Stimulated activated CD4-positive, alpha-beta T cell treated with anti-CD3 and anti-CD28 coated beads, Interleukin-4, amount 100 ng/mL, for 4 hours (primary cell): ENCODE measurements at regions not wholly inside any gene's neighbourhood (a gene's known extent, or its start where the extent isn't known, plus 50 kb on each side); places are given as distances from the start of the nearest gene placed in this dataset.
"Not testable (repeated sequence)": the region's sequence is repeated elsewhere in the genome, so short reads cannot be mapped to it uniquely, and the experiment has no call there.

Source experiments
- DNase-seq, 2 experiments: peaks; one replicate each; pipeline ENCODE4 v3.0.0-alpha.2; 2020

DNA sequence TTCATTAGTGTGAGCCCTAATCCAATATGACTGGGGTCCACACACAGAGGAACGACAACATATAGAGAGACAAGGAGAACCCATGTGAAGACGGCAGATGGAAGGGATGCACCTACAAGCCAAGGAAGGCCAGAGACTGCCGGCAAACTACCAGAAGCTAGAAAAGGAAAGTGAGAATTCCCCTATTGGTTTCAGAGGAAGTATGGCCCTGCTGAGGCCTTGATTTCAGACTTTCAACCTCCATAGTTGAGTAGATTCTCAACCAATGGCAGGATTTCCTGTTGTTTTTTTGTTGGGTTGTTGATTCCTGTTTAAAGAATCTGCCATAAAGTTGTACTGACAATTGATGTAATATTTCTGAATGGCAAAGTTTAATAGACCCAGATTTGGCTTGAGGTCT lies 241.5 kb downstream of the SATB2 start:
- DNase-seq = no peak

DNA sequence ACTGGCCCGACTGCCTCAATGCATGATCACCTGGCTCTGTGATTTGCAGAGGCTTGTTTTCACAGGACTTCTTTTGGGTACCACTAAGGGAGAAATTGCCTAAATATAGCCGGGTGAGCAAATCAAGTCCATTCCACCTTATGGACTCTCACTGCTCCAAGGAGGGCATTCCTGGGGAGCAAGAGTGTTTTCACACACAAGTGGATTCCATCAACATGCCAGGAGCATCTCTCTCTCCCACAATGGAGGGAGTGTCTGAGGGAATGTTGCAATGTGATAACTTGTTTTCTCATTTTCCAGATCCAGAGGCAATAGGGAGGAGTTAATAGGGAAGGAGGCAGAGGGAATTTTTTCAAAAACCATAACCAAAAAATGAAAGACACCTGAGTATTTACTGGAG lies 250.7 kb downstream of the SATB2 start:
- DNase-seq = no peak

DNA sequence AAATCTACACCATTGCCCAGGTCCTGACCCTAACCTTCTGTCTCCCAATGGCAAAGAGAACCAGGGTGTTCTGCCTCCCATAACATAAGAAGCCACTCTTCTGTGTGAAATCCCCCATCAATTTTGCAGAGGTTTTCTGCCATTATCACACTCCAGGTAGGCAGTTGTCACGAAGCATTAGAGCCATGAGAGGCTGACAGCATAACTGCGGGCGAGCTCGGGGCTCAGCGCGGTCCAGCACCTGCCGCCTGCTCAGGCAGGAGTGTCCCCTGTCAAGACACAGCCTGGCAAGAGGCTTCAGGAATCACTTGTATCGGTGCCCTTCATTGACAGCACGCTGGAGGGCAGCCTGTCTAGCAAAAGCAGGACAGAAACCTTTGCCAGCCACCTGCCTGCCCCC lies 251.2 kb downstream of the SATB2 start:
- DNase-seq = no peak

DNA sequence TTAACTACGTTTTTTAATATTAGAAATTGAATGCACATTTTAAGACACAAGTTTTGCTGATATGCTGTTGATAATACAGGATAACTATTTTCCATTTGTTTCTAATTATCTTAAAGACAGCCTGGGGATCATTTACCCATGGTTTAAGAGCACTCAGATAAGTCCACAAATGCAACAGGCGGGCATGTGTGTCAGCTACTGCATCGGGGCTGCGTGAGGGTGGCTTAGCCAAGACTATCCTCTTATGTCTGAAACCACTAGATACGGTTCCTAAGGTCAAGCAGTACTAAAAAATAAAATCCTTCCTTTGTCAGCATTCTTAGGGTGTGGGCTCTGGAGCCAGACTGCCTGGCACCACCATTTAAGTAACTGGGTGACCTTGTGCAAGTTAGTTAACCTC lies 254.8 kb downstream of the SATB2 start:
- no peak for DNase-seq

DNA sequence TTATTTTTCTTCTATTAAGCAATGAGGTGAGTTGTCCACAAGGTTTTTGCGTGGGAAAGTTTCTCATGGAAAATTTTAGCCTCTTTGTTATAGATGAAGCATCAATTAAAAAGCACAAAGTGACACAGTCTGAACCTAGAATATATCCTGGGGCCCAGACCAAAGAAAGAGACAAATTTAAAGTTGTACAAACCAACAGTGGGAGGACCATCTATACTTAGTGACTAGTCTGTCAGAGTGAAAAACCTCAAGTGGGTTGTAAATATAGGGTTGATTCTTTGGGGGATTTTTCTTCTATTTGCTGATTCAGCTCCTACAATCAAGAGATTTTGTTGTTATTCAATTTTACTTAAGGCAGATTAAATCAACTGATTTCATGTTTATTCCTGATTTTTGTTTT lies 256.2 kb downstream of the SATB2 start:
- no peak for DNase-seq

DNA sequence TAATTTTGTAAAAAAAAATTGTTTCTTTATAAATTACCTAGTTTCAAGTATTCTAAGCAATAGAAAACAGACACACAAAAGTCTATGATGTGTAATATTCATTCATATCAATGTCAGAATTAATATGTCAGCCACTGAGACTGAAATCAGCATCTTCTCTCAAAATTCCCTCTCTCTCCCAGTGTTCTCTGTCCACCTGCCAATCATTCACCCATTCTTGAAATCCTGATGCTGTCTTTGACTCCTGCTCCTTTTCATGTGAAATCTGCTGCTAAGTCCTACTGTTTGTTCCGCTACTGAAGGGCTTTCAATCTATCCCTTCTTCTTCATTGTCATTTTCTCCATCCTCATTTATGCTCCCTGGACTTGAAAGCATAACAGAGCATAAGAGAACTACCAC lies 257.9 kb downstream of the SATB2 start:
- DNase-seq = no peak

DNA sequence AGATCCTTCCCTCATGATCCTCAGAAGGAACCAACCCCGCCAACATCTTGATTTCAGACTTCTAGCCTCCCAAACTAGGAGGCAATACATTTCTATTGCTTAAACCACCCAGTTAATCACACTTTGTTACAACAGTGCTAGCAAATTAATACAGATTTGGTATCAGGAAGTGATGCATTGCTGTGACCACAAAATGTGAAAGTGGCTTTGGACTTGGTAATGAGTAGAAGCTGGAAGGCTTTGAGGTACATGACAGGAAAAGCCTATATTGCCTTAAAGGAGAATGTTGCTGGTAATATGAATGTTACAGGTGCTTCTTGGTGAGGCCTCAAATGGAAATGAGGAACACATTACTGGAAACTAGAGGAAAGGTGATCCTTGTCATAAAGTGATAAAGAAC lies 260.3 kb downstream of the SATB2 start:
- DNase-seq = no peak

DNA sequence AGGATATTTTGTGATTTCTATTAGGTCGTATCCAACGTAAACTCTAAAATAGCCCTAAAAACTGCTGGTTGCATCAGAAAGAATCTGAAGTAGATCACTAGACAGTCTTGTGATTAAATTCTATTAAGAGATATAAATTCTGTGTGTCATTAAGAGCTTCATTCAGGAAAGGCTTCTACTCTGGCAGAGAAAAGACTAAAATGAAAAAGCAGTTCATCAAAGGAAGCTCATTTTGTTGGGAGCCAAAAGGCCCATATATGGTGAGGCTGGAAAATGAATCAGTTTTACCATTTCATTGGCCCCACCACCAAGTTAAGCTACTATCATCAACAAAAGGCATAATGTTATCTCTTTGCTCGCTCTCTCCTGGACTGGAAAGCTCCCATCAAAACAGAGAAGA lies 261.1 kb downstream of the SATB2 start:
- DNase-seq = no peak

DNA sequence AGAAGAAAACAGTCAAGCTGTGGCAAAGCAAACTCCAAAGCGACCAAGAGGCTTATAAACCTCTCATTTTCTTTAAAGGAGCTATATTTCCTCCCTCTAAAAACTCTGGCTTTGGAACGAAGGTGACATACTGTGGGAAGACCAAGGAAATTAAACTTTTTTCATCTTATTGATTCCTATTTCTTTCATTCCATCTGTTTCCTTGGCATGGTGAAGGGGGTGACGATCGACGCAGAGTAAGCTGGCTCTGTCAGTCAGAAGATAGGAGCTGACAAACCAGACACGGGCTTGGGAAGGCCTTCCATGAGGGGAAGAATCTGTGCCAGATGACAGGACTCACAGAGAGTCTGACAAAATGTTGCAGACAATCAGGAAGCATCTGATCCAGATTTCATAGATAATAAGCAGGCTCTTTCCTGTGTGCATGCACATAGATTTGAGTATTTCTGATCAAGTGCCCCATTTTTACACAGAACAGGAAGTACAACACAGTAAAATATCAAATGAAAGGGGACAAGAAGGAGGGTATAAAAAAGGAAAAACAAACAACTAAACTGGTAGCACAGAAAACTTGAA lies 261.7 kb downstream of the SATB2 start:
- DNase-seq = no peak

DNA sequence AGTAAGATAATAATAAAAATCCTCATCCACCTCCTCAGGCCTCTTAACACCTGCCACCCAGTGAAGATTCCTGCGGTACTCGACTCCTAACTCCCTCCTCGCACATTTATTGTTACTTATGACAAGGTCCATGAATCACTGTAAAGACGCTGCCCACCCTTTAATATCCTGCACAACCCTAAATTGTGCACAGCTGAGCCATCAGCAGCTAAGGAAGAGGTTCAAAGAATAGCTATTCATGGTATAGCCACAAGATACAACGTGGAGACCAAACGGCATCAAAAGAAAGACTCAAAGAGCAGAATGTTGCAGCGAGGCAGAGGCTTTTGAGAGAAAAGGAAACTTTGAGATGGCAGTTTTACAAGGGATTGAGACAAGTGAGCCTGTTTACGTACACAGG lies 266.3 kb downstream of the SATB2 start:
- no peak for DNase-seq

DNA sequence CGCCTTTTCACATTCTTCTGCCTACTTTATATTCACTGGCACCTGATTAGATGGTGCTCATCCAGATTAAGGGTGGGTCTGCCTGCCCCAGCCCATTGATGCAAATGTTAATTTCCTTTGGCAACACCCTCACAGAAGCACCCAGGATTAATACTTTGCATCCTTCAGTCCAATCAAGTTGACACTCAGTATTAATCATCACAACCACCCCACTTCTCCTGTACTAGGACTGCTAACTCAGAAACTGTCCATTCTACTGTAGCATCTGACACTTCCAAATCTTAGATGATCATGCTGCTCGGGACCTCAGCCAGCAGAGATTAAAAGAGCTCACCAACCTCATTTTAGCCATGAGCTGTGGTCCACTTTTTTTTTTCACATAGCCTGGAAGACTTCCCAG lies 268.5 kb downstream of the SATB2 start:
- DNase-seq = no peak

DNA sequence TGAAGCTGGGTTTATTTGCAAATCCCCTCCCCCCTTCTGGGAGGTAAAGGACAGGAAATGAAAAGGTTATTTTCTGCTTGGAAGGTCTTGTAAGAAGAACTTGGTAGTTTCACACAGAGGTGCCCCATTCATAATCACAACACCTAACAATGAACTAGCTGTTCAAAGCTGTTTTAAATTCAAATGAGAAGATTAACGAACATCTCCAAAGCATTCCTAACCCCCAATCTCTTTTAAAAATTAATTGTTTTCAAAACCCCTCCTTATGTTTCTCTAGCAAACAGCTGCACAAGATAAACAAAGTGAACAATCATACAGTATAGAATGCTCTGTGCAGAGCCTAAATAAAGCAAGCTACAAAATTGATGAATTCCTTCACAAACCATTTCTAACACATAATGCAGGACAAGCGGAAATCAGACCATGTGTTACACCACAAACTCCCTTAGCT lies 271.4 kb downstream of the SATB2 start:
- DNase-seq = no peak

DNA sequence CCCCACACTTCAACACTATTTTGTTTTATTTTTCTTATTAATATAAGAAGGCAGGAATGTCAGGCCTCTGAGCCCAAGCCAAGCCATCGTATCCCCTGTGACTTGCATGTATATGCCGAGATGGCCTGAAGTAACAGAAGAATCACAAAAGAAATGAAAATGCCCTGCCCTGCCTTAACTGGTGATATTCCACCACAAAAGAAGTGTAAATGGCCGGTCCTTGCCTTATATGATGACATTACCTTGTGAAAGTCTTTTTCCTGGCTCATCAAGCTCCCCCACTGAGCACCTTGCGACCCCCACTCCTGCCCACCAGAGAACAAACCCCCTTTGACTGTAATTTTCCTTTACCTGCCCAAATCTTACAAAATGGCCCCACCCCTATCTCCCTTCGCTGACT lies 272.6 kb downstream of the SATB2 start:
- not testable (repeated sequence) for DNase-seq

DNA sequence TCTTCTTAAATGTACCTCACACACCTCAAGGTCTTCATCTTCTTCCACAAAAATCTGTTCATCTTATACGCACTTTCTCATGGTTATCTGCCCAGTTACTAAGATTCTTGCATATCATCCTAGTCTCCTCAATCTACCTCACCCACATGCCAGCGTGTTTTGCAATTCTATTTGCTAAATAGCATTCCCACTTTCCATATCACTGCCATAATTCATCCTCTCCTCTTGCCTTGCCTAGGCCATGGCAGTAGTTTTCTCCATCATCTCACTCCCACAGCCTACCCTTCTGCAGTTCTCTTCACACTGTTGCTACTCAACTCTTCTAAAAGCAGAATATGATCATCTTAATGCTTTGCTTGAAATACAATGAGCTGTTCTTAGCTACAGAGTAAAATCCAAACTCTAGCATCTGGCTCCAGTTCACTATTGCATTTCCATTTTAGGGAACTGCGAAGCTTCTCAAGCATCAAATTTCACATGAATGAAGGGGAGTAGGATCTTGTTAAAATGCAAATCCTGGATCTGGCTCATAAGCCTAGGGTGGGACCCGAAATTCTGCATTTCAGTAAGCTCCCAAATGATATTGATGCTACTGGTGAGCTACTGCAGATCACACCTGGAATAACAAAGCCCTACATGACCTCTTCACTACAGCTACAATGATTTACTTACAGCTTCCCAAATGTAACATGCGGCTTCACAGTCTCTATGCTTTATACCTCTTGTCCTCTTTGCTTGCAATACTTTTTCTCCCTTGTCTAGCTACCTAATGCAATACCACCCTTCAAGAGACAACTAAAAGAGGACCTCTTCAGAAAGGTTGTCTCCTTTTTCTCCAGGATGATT lies 293.9 kb downstream of the SATB2 start:
- no peak for DNase-seq

DNA sequence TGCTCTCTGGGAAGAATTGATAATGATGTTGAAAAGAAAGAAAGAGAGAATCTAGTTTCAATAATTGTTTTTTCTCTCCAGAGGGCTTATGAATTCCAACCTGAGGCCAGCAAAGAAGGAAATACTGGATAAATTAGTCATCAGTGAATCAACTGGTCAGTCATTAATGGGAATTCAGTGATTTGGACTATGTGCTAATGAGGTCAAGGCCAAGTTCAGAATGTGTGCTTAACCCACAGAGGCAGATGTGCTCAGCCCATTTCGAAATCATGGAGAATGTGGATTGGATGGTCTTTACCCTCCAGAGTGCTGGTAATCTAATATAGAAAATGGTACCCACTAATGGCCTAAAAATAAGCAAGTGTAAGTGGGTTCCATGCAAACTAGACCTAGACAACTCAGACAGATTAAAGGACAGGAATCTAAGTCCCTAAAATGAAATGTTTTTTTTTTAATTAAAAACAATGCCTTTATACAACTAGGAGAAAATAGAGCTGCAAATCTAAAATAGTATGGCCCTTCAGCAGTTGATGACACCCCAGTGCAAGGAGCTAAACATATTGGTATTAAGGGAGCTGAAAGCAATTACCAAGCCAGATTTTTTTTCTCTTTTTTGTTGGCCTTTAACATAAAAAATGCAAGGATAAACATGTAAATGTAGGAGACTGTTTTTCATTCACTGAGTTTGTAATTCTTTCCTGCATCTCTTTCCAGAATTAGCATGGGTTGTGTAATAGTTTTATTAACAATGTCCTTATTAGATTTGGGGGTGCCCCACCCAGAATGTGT lies 296.9 kb downstream of the SATB2 start:
- no peak for DNase-seq

DNA sequence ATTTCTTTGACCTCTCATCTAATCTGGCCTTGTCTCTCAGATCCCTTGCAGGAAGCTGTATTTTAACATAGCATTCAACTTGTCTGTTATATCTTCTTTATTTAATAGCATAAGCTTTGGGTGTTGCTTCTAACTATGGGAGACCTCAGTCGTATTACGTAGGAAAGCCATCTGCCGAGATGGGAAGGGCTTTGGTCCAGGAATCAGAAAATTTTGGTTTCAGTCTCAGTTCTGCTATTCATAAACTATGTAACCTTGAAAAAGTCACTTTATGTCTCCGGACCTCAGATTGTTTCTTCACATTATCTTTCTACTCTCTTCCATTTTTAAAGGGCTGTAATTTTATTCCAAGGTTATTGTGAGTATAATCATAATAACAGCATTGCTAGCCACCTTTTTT lies 297.7 kb downstream of the SATB2 start:
- no peak for DNase-seq

DNA sequence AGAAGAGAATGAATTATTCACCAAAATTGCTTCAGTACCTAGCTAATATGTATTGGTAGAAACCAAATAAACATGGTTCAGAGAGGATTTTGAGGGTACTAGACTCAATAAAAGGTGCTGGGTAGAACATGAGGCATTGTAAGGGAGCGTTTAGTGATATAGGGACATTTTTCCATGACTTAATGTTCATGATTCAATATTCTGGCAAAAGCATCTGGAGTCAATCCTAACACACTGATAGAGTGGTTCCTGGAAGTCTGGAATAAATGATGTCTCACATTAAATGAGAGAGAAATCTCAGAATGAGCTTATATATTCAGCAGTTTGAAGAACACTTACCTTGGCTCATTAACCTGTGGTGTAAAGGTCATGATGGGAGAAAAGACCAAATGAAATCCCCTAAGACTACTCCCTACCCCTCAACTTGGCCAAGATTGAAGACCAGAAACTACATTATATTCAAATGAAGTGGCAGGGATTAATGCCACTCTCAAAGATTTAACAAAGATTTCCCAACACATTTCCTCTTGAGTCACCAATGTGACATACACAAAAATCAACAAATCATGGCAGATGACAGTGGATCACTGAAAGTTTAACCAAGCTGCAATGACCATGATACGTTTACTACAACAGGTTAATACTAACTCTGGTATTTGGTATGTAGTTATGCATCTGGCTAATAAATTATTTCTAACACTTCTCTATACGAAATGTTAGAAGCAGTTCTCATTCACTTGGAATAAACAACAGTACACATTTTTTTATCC lies 309.5 kb downstream of the SATB2 start:
- no peak for DNase-seq

DNA sequence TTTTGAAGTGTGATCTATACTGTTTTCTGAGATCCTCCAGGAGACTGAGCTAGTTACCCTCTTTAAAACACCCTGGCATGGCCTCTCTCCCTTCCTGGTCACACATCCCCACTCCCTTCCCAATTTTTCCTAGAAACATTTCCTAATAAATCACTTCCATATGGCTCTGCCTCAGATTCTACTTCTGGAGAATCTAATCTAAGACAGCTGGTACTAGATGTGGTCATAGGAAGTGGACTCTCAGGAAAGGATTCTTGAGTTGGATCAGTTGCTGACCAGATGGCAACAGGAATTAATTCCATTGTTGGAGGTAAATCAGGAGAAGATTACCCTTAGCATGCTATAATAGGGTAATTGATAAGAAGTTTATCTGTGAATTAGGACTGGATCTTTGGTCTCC lies 310.5 kb downstream of the SATB2 start:
- DNase-seq = no peak

DNA sequence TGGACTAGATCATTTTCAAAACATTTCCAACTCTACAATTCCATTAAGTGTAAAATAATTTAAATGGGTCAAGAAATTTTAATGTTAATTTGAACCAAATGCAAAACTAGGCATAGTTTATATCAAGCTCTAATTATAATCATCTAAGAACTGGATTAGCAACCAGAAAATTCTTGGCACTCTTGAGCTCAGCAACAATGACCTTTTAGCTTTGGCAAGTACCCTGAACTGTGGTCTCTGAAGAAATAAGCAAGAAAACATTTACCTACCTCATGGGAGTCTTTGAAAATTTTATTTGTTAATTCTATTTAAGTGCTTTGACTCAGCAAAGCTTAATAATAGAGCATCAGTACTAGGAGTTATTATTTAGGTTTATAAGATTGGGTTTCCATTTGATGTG lies 313.2 kb downstream of the SATB2 start:
- DNase-seq = no peak

DNA sequence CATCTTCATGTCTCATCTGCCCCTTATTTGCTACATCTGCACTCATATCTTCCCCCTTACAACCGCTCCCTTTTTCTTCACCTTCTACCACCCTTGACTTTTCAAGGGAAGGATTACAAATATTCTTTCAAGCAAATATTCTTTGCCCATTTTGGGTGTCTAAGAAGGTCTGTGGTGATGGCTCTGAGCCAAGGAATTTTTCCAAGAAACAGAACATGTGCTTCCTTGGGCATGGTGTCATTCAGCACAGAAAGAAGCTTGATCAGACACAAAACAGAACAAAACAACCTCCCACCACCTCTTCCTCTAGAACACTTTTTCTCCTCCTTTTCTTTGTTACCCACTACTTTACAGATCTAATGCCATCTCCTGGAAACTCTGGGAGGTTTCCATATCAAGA lies 313.7 kb downstream of the SATB2 start:
- no peak for DNase-seq

DNA sequence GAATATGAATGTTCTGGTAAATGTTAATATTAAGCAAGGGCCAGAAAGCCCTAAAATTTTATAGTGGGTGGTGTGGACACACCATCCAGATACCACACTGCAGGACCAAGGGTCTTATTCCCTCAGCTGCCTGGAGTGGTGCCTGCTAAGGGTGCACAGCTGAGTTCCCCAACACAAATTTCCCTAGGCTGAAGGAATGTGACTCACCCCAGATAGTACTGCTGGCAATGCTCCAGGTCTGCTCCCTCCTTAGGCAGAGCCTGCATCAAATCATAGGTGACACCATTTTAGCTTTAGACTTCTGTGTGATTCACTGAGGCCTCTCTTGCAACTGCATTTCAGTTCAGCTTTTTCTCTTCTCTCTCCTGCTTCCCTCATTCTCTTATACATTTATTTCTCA lies 321.1 kb downstream of the SATB2 start:
- no peak for DNase-seq

DNA sequence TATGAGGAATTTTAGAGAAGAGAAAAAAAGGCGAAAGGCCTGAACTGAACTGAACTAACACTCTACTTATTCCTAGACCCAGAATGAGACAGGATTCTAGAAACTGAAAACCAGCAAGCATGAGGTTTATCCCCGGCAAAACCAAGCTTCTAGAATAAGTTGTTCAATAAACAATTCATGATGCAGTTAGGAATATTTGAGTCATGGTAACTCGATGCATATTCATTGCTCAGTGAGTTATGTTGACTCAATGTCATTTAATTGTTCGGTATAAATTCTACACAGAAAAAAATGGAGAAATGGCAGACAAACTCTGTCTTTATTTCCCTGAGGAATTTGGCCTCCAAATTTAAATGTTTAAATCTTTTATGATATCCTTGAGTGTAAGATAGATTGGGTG lies 321.5 kb downstream of the SATB2 start:
- no peak for DNase-seq

DNA sequence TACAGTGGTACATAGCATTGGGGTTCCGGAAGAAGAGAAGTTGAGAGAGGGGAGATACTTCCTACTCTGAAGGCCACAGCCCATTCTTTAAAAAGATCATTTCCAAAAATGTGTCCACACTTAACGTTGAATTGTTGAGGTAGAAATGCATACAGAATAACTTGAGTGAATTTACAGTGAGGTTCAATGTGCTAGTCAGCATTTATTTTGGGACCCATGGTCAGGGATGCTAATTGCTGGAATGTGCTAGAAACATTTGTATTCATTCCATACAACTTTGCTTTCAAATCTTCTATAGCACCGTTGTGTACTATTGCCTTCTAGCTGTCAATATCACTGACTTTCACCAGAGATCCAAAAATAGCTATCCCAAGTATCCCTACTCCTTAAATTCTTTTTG lies 325.9 kb downstream of the SATB2 start:
- no peak for DNase-seq
